Prostate gland (tissue), 2 donors: ENCODE measurements at regions not wholly inside any gene's neighbourhood (a gene's known extent, or its start where the extent isn't known, plus 50 kb on each side); places are given as distances from the start of the nearest gene placed in this dataset.

ENCODE experiments used
- POLR2A ChIP-seq: fragments of 450-650 bp; IDR thresholded peaks from one replicate; pipeline ENCODE4 v1.6.1; 2016; ENCODE audit warnings: antibody characterized with exemption, mild to moderate bottlenecking
- TF ChIP-seq, protein P1 (sequence below), 4 experiments: fragments of 200-600 bp in 2 of 4; fragments of 450-650 bp in 2 of 4; sonication (generic) in 2 of 4; IDR thresholded peaks; 1 replicate in 3 of 4; 2 replicates in 1 of 4; pipeline ENCODE4 v1.5.1; 2016 to 2019; ENCODE audit warnings: antibody characterized with exemption in 4 of 4, mild to moderate bottlenecking in 2 of 4, moderate library complexity in 2 of 4

DNA sequence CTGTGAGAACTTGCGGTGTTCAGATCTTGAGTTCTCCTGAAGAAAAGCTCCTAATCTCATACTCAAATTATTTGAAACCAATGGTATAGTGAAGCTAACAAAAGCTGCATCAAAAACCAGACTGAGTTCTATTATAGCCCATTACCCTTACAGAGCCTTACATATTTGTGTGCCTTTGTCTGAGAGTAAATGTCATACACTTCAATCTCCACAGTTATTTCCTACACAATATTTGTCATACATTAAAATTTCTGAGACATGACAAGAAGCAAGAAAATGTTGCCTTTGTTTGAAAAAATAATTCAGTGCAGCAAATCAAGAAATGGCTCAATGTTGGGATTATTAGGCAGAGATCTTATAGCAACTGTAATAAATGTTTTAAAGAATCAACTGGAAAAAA lies 776.1 kb upstream of the MBL2 start:
- TF ChIP-seq, protein P1, sequence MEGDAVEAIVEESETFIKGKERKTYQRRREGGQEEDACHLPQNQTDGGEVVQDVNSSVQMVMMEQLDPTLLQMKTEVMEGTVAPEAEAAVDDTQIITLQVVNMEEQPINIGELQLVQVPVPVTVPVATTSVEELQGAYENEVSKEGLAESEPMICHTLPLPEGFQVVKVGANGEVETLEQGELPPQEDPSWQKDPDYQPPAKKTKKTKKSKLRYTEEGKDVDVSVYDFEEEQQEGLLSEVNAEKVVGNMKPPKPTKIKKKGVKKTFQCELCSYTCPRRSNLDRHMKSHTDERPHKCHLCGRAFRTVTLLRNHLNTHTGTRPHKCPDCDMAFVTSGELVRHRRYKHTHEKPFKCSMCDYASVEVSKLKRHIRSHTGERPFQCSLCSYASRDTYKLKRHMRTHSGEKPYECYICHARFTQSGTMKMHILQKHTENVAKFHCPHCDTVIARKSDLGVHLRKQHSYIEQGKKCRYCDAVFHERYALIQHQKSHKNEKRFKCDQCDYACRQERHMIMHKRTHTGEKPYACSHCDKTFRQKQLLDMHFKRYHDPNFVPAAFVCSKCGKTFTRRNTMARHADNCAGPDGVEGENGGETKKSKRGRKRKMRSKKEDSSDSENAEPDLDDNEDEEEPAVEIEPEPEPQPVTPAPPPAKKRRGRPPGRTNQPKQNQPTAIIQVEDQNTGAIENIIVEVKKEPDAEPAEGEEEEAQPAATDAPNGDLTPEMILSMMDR (IDR thresholded peaks at IDR 0.05): no peak
- no peak for TF ChIP-seq POLR2A
